CD14-positive monocyte (primary cell): ENCODE measurements at regions not wholly inside any gene's neighbourhood (a gene's known extent, or its start where the extent isn't known, plus 50 kb on each side); places are given as distances from the start of the nearest gene placed in this dataset.

ENCODE experiments used
- DNase-seq, 3 donors: peaks; one replicate each; pipeline ENCODE4 v3.0.0-alpha.2; 2011 to 2022
- H2AFZ ChIP-seq: 2 replicates; pipeline ENCODE4 v1.6.0; 2012; ENCODE audit warnings: mild to moderate bottlenecking, low read depth, low read length, inconsistent platforms; ENCODE audit not compliant: insufficient read depth, poor library complexity, severe bottlenecking
- H3K27ac ChIP-seq, 2 donors: 1 replicate in 1 of 2; 2 replicates in 1 of 2; pipeline ENCODE4 v1.5.1; 2012 to 2013; ENCODE audit warnings: low read length in 2 of 2, control low read depth in 1 of 2, inconsistent platforms in 1 of 2, low read depth in 1 of 2, mild to moderate bottlenecking in 1 of 2
- H3K27me3 ChIP-seq, 2 donors: one replicate each; pipeline versions ENCODE4 v1.6.0 to v1.6.1; 2011 to 2013; ENCODE audit warnings: low read length in 2 of 2; ENCODE audit not compliant: control insufficient read depth in 2 of 2, insufficient read depth in 2 of 2
- H3K36me3 ChIP-seq, 2 donors: replicated peaks in 1 of 2; 1 replicate in 1 of 2; 2 replicates in 1 of 2; pipeline versions ENCODE4 v1.5.1 to v1.6.1; 2012 to 2013; ENCODE audit warnings: low read length in 2 of 2, control low read depth in 1 of 2, inconsistent platforms in 1 of 2, mild to moderate bottlenecking in 1 of 2; ENCODE audit not compliant: insufficient read depth in 2 of 2, control insufficient read depth in 1 of 2
- H3K4me1 ChIP-seq, 2 donors: 1 replicate in 1 of 2; 2 replicates in 1 of 2; pipeline versions ENCODE4 v1.5.1 to v1.6.1; 2012 to 2013; ENCODE audit warnings: low read length in 2 of 2, control low read depth in 1 of 2, inconsistent platforms in 1 of 2, mild to moderate bottlenecking in 1 of 2, moderate library complexity in 1 of 2; ENCODE audit not compliant: insufficient read depth in 2 of 2, control insufficient read depth in 1 of 2
- H3K4me2 ChIP-seq: replicated peaks from 2 replicates; pipeline ENCODE3; 2012; ENCODE audit warnings: low read length, moderate library complexity, mild to moderate bottlenecking; ENCODE audit not compliant: poor library complexity, severe bottlenecking; ENCODE audit errors: extremely low read depth
- H3K4me3 ChIP-seq, 3 experiments: fragments of 200-600 bp in 1 of 3; sonication (generic) in 1 of 3; replicated peaks in 1 of 3; 1 replicate in 2 of 3; 2 replicates in 1 of 3; pipeline ENCODE4 v1.5.1; 2011 to 2013; ENCODE audit warnings: low read length in 3 of 3, mild to moderate bottlenecking in 3 of 3, control low read depth in 2 of 3, low read depth in 2 of 3, inconsistent platforms in 1 of 3, moderate library complexity in 1 of 3
- H3K79me2 ChIP-seq: 2 replicates; pipeline ENCODE4 v1.6.0; 2012; ENCODE audit warnings: mild to moderate bottlenecking, control low read depth, inconsistent platforms, low read length, moderate library complexity; ENCODE audit not compliant: insufficient read depth
- H3K9ac ChIP-seq: 2 replicates; pipeline ENCODE4 v1.6.0; 2017; ENCODE audit warnings: low read length, mild to moderate bottlenecking; ENCODE audit not compliant: insufficient read depth, poor library complexity, severe bottlenecking
- H3K9me3 ChIP-seq, 2 donors: replicated peaks in 1 of 2; 1 replicate in 1 of 2; 2 replicates in 1 of 2; pipeline versions ENCODE4 v1.5.1 to v1.6.1; 2012 to 2013; ENCODE audit warnings: low read length in 2 of 2, control low read depth in 1 of 2; ENCODE audit not compliant: control insufficient read depth in 1 of 2, insufficient read depth in 1 of 2
- H4K20me1 ChIP-seq: 2 replicates; pipeline ENCODE4 v1.6.0; 2012; ENCODE audit warnings: mild to moderate bottlenecking, low read length, control low read depth, moderate library complexity; ENCODE audit not compliant: insufficient read depth
- H3K27ac Mint-ChIP-seq, 7 donors: one replicate each; pipeline ENCODE4 v1.8.0; 2020; ENCODE audit warnings: mild to moderate bottlenecking in 7 of 7, mixed read lengths in 7 of 7, moderate library complexity in 6 of 7, inconsistent platforms in 2 of 7
- H3K27me3 Mint-ChIP-seq, 3 donors: one replicate each; pipeline ENCODE4 v1.8.0; 2021 to 2022; ENCODE audit warnings: low read depth in 3 of 3, mild to moderate bottlenecking in 3 of 3, mixed read lengths in 3 of 3, moderate library complexity in 3 of 3, inconsistent platforms in 1 of 3
- H3K36me3 Mint-ChIP-seq, 2 donors: one replicate each; pipeline ENCODE4 v1.8.0; 2020; ENCODE audit warnings: mixed read lengths in 2 of 2, inconsistent platforms in 1 of 2, mild to moderate bottlenecking in 1 of 2
- H3K4me1 Mint-ChIP-seq: one replicate; pipeline ENCODE4 v1.8.0; 2020; ENCODE audit warnings: mild to moderate bottlenecking, mixed read lengths
- H3K4me3 Mint-ChIP-seq, 2 donors: one replicate each; pipeline ENCODE4 v1.8.0; 2020; ENCODE audit warnings: mild to moderate bottlenecking in 2 of 2, mixed read lengths in 2 of 2, moderate library complexity in 1 of 2
- H3K9me3 Mint-ChIP-seq, 7 donors: one replicate each; pipeline ENCODE4 v1.8.0; 2020 to 2022; ENCODE audit warnings: mixed read lengths in 7 of 7, mild to moderate bottlenecking in 6 of 7, moderate library complexity in 6 of 7, inconsistent platforms in 2 of 7
- CTCF ChIP-seq: fragments of 200-600 bp; IDR thresholded peaks from one replicate; pipeline ENCODE4 v1.8.0; 2022; ENCODE audit warnings: antibody characterized with exemption, mild to moderate bottlenecking
- WGBS: methylation state at CpG from one replicate; pipeline ENCODE4 v1.1.5; 2013; ENCODE audit warnings: missing lambda C conversion rate; ENCODE audit not compliant: insufficient coverage; 5-methylcytosine and 5-hydroxymethylcytosine counted together
- intact Hi-C, 2 donors: fragments of 100-400 bp; cut with micrococcal nuclease; formaldehyde crosslinking; loops; one replicate each; pipeline versions ENCODE4 v1.15.0 to v1.15.1; 2023

GRCh38 chr16:17685447-17685846 is 214.7 kb upstream of the XYLT1 start:
- H3K27me3 Mint-ChIP-seq, result peaks cover 0 to 3% (median 0%) of the 10 kb centered on the region in 3 donors
- Histone ChIP-seq H3K27ac (no peak overlapping the region), H2AFZ (no peak overlapping the region), H3K4me3 (no peak overlapping the region), H4K20me1 (no peaks in the 10 kb centered on the region), H3K79me2 (no peaks in the 10 kb centered on the region), H3K9me3 (no peaks in the 10 kb centered on the region), H3K4me2 (no peak overlapping the region), H3K27me3 (no peaks in the 10 kb centered on the region), H3K4me1 (no peaks in the 10 kb centered on the region), H3K9ac (no peak overlapping the region), H3K36me3 (no peaks in the 10 kb centered on the region)
- H3K27ac Mint-ChIP-seq, result no peak overlapping the region
- no peaks in the 10 kb centered on the region for H3K4me1 Mint-ChIP-seq
- intact Hi-C loops, result no loop called here
- TF ChIP-seq CTCF, result no peak
- no peak overlapping the region for H3K4me3 Mint-ChIP-seq
- no peaks in the 10 kb centered on the region for H3K36me3 Mint-ChIP-seq
- peaks cover 0 to 10% (median under 1%) of the 10 kb centered on the region in 7 donors for H3K9me3 Mint-ChIP-seq
- no peak for DNase-seq

DNA sequence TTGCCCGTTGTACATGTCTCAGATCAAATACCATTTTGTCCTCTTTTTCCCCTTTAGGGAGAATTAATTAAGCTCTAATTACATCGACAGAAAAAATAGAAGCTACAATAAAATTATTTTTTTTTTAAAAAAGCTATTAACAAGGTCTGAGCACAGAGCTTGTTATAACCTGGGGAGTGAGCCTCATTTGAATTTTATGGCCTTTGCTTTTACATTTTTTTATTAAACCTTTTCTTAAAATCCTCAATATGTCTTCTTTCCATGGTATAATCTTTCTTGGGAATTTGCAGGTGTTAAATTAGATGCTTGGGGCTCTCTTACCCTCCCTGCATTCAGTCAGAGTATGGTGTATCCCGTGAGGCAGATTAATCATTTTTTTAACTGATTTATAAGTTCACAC is 212.5 kb upstream of the XYLT1 start:
- H3K36me3 Mint-ChIP-seq, result no peaks in the 10 kb centered on the region
- no peaks in the 10 kb centered on the region for H3K4me1 Mint-ChIP-seq
- Histone ChIP-seq H3K4me2 (no peak overlapping the region), H3K4me3 (no peak overlapping the region), H3K36me3 (no peaks in the 10 kb centered on the region), H3K9me3 (no peaks in the 10 kb centered on the region), H2AFZ (no peak overlapping the region), H3K27me3 (no peaks in the 10 kb centered on the region), H3K4me1 (no peaks in the 10 kb centered on the region), H3K9ac (no peak overlapping the region), H3K27ac (no peak overlapping the region), H3K79me2 (no peaks in the 10 kb centered on the region), H4K20me1 (no peaks in the 10 kb centered on the region)
- DNase-seq, result no peak
- H3K27ac Mint-ChIP-seq, result no peak overlapping the region
- H3K9me3 Mint-ChIP-seq, result peaks cover 0 to 10% (median 4%) of the 10 kb centered on the region in 7 donors
- no peak for TF ChIP-seq CTCF
- no peak overlapping the region for H3K4me3 Mint-ChIP-seq
- intact Hi-C loops, result no loop called here
- peaks cover 0 to 3% (median 0%) of the 10 kb centered on the region in 3 donors for H3K27me3 Mint-ChIP-seq
- no CpG with 5 or more reads among the region's 3 CpGs for WGBS
